NCI-H2227 (cell line): ENCODE measurements at regions not wholly inside any gene's neighbourhood (a gene's known extent, or its start where the extent isn't known, plus 50 kb on each side); places are given as distances from the start of the nearest gene placed in this dataset.
A peak's percentile ranks its signal among the peaks of the same experiment; 100 is the strongest.
"Not testable (repeated sequence)": the region's sequence is repeated elsewhere in the genome, so short reads cannot be mapped to it uniquely, and the experiment has no call there.

Source experiments
- DNase-seq: peaks from one replicate; lab custom pipeline; 2025; ENCODE audit not compliant: unreplicated experiment; lab: John Stamatoyannopoulos, UW

- no peak for DNase-seq
Observed at GRCh38 chr3:18562364-18563154, 137.4 kb upstream of the SATB1 start.

- peak; percentile 25 for DNase-seq
Observed at GRCh38 chr3:18559331-18559842, 134.2 kb upstream of the SATB1 start.

GRCh38 chr3:18558507-18558906 lies 133.4 kb upstream of the SATB1 start:
- no peak for DNase-seq

DNA sequence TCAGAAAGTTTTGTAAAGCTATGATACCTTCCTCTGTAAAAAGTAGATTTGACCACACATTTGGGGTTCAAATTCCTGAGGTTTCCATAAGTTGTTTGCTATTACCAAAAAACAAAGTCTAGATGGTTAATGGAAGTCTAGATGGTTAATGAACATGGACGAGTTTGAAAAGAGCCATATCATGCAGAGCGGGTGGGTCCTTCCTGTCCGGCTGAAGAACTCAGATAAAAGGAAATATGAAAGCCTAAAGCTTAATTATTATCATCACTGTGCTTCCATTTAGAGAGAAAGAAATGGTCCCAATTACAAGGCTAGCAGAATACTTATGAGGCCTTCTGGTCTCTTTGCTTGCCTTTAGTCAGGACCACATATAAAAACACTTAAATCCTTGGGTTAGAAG lies 132.1 kb upstream of the SATB1 start:
- no peak for DNase-seq

DNA sequence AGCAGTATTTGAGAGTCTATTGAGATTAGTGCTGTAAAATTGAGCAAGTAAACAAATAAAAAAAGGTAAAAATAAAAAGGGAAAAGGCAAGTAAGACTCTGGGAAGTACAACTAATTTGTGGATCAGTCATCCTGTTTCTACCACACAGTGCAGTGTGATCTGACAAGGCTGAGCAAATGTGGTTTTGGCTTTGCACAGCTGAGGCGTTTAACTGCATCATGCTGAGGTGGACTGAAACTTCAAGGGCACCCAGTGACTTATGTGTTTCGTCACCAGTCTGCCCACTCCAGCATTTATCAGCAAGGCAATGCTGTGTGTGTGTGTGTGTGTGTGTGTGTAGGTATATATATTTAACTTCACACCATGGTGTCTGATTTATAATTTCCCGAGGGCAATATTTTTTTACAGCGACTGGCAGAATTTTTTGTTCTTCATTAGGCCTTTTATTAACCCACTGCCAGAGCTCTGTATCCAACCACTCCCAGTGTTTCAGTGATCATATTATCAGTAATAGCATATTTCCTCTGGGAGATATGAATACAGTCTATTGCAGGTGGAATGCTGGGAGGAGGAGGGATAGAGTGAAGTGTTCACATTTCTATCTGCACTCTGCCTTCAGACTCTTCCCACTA lies 131.5 kb upstream of the SATB1 start:
- DNase-seq, result no peak

- DNase-seq, result no peak
Observed at GRCh38 chr3:18556001-18556408, 130.9 kb upstream of the SATB1 start.

- DNase-seq, result not testable (repeated sequence)
Observed at GRCh38 chr3:18552579-18553105, 127.5 kb upstream of the SATB1 start.

- DNase-seq, result no peak
Observed at GRCh38 chr3:18546632-18547031, 121.5 kb upstream of the SATB1 start.

- DNase-seq, result no peak
Observed at GRCh38 chr3:18544146-18544545, 119.0 kb upstream of the SATB1 start.

- no peak for DNase-seq
Observed at GRCh38 chr3:18538463-18539230, 113.5 kb upstream of the SATB1 start.

GRCh38 chr3:18533039-18533438 lies 107.9 kb upstream of the SATB1 start:
- no peak for DNase-seq

- no peak for DNase-seq
Observed at GRCh38 chr3:18531662-18532061, 106.5 kb upstream of the SATB1 start.

DNA sequence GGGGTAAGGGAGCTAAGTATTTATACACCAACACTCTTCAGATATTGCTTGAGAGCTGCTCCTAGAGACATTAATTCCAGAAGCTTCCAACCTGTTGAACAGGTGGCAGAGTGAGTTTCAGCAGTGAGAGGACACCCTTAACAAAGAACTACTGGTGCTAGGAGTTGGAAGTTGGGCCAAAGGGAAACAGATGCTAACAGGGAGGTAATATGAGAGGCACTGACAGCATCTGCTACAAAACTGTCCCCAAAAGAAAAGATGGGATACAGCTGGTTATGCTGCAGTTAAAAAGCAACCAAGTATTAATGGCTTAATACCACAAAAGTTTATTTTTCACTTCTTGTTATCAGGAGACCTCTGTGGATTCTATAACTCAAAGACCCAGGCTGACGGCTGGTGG lies 104.5 kb upstream of the SATB1 start:
- DNase-seq, result no peak

DNA sequence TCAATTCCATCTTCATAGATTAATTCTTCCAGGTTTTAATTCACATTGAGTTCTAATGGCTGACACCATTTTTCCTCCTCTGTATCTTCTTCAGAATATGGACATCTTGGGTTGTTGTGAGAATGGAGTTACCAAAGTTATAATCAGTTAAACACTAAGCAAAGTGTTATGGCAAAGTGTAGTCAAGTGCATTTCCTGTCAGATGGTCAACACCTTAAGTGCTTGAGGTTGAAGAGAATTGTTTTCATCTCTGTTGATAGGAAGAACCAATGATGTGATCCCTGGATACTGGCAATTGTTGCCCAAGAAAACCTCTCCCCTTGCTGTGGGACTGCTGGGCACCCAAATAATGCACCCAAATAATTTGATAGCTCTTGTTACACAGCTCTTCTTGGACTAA lies 102.6 kb upstream of the SATB1 start:
- DNase-seq, result no peak

DNA sequence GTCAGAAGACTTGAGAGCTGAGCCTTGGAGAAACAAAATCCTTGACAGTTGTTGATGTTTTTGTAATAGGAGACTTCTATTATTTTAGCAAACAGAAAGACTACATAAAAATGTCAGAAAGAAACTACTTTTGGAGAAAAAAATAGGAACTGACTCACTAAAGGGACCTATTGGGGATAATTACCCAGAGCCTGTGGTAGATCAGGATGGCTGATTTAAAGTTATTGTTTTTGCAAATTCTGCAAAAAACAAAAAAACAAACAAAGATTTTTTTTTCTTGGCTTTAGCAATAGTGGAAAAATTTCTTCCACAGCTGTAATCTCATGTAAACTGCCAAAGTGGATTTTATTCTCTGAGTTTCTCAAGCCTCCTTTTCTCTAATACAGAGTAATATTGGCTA lies 101.5 kb upstream of the SATB1 start:
- no peak for DNase-seq

DNA sequence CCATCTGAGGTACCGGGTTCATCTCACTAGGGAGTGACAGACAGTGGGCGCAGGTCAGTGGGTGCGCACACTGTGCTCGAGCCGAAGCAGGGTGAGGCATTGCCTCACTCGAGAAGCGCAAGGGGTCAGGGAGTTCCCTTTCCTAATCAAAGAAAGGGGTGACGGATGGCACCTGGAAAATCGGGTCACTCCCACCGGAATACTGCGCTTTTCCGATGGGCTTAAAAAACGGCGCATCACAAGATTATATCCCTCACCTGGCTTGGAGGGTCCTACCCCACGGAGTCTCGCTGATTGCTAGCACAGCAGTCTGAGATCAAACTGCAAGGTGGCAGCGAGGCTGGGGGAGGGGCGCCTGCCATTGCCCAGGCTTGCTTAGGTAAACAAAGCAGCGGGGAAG lies 91.0 kb upstream of the SATB1 start:
- not testable (repeated sequence) for DNase-seq

DNA sequence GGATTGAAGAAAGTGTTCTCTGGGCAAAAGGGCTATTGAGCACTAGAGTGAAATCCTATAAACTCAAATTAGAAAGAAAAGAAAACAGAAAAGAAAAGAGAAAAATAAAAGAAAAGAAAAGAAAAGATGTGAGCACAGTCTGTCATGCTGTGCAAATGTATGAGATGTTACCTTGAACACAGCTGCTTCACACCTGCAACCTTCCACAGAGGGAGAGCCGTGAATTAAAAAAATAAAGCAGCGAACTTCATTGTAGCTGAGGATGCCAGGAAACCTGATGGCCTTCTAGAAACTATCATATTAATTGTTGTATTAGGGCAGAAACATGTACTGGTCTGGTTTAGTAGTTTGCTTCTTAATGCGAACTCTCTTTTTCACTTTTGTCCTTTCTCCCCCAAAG lies 88.0 kb upstream of the SATB1 start:
- DNase-seq, result no peak

DNA sequence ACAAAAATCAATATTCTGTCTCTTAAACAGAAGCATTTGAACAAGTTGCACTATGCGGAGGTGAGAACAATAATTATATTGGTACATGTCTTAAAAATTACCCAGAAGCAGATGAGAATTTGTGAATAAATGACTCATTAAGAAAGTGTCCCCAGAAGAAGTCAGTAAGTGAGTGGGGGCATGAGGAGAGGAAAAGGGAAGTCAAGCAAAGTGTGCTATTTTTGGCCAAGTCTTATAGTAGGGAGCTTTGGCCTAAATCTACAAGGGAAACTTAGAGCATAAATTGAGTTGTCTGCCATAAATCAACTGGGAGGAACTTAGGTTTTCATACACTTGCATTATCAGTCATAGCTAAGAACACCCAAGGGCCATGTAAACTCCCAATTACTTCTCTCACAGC lies 86.9 kb upstream of the SATB1 start:
- no peak for DNase-seq

DNA sequence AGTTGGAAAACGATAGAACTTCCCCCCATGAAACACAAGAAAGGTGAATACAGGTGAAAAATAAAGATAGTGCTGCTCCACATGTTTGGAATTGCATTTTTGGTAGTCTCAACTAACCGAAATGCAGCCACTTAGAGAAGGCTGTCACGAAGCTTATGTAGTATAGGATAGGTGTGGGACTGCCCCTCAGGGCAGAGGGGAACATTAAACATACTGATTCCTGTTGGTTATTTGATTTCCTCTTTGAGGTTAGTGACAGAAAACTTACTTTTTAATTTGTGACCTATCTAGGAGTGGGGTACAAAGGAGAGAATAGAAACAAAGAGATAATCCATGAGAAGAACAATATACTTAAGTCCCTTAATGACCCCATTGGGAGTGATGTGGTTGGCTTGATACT lies 85.8 kb upstream of the SATB1 start:
- DNase-seq, result no peak

DNA sequence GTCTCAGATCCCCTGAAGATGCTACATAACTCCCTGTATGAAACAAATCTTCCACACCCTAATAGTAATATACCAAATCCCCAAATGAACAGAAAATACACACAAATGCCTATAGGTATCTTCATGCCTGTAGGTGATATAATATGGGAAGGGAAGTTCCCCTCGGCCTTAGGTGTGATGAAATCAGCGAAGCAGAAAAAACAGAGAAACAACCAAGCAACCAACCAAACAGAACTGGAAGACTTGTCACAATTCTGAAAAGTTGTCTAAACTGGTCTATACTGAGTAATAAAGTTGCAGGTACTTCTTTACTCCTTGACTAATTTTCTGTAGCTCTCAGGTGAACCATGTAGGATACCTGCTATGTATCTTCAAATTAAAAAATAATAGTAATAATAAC lies 82.2 kb upstream of the SATB1 start:
- DNase-seq, result no peak

GRCh38 chr3:18505056-18505455 lies 79.9 kb upstream of the SATB1 start:
- DNase-seq, result no peak
